HAP-1 (cell line): ENCODE measurements at regions not wholly inside any gene's neighbourhood (a gene's known extent, or its start where the extent isn't known, plus 50 kb on each side); places are given as distances from the start of the nearest gene placed in this dataset.
"Not testable (repeated sequence)": the region's sequence is repeated elsewhere in the genome, so short reads cannot be mapped to it uniquely, and the experiment has no call there.

ENCODE experiments used
- DNase-seq, 2 experiments: peaks; one replicate each; pipeline ENCODE4 v3.0.0-alpha.2; 2016 to 2020; ENCODE audit warnings: low spot score in 2 of 2
- H3K27me3 ChIP-seq: fragments of 250-450 bp; sonication (Bioruptor Pico); 2 replicates; pipeline ENCODE4 v1.5.1; 2020; ENCODE audit warnings: low read depth, mild to moderate bottlenecking, moderate library complexity
- H3K36me3 ChIP-seq: fragments of 250-450 bp; sonication (Bioruptor Pico); replicated peaks from 2 replicates; pipeline ENCODE4 v1.5.1; 2020; ENCODE audit warnings: mild to moderate bottlenecking
- H3K4me1 ChIP-seq: fragments of 250-450 bp; sonication (Bioruptor Pico); 2 replicates; pipeline ENCODE4 v1.5.1; 2020; ENCODE audit warnings: mild to moderate bottlenecking
- H3K4me3 ChIP-seq: fragments of 250-450 bp; sonication (Bioruptor Pico); 2 replicates; pipeline ENCODE4 v1.5.1; 2020; ENCODE audit warnings: mild to moderate bottlenecking, moderate library complexity
- H3K9me3 ChIP-seq: fragments of 250-450 bp; sonication (Bioruptor Pico); 2 replicates; pipeline ENCODE4 v1.5.1; 2020; ENCODE audit warnings: mild to moderate bottlenecking, moderate library complexity
- in situ Hi-C: fragments of 300-500 bp; cut with MboI; formaldehyde crosslinking; loops from 3 replicates; pipeline ENCODE4 v1.14.3; 2020; ENCODE audit warnings: low sequenced_read_pairs, inconsistent platforms, mixed read lengths

- no peak for DNase-seq
- Histone ChIP-seq H3K9me3 (no peaks in the 10 kb centered on the region), H3K4me3 (no peak overlapping the region), H3K36me3 (no peaks in the 10 kb centered on the region), H3K4me1 (no peaks in the 10 kb centered on the region), H3K27me3 (no peaks in the 10 kb centered on the region)
- in situ Hi-C loops, result no loop called here
Observed at GRCh38 chr2:239830121-239831000, 194.8 kb downstream of the NDUFA10 start.

- H3K36me3 ChIP-seq, result no peaks in the 10 kb centered on the region
- in situ Hi-C loops, result no loop called here
- no peak overlapping the region for H3K4me3 ChIP-seq
- no peak for DNase-seq
- no peaks in the 10 kb centered on the region for H3K4me1 ChIP-seq
- H3K27me3 ChIP-seq, result no peaks in the 10 kb centered on the region
- no peaks in the 10 kb centered on the region for H3K9me3 ChIP-seq
Observed at GRCh38 chr2:239829326-239829725, 195.8 kb downstream of the NDUFA10 start.

- in situ Hi-C loops, H3K4me3 ChIP-seq, DNase-seq, H3K27me3 ChIP-seq, H3K9me3 ChIP-seq, H3K36me3 ChIP-seq, H3K4me1 ChIP-seq: not testable (repeated sequence)
Observed at GRCh38 chr2:239828973-239829275, 196.2 kb downstream of the NDUFA10 start.

GRCh38 chr2:239828192-239828972 is 196.8 kb downstream of the NDUFA10 start:
- Histone ChIP-seq H3K36me3 (no peaks in the 10 kb centered on the region), H3K27me3 (no peaks in the 10 kb centered on the region), H3K4me1 (no peaks in the 10 kb centered on the region), H3K4me3 (no peak overlapping the region), H3K9me3 (no peaks in the 10 kb centered on the region)
- no peak for DNase-seq
- in situ Hi-C loops, result no loop called here

GRCh38 chr2:239827523-239827890 is 197.6 kb downstream of the NDUFA10 start:
- Histone ChIP-seq H3K4me3 (no peak overlapping the region), H3K4me1 (no peaks in the 10 kb centered on the region), H3K9me3 (no peaks in the 10 kb centered on the region), H3K36me3 (no peaks in the 10 kb centered on the region), H3K27me3 (no peaks in the 10 kb centered on the region)
- in situ Hi-C loops, result no loop called here
- DNase-seq, result no peak

GRCh38 chr2:239826786-239827522 is 198.2 kb downstream of the NDUFA10 start:
- Histone ChIP-seq H3K36me3 (no peaks in the 10 kb centered on the region), H3K27me3 (no peaks in the 10 kb centered on the region), H3K4me3 (no peak overlapping the region), H3K9me3 (no peaks in the 10 kb centered on the region), H3K4me1 (no peaks in the 10 kb centered on the region)
- in situ Hi-C loops, result no loop called here
- DNase-seq, result no peak

- no peak for DNase-seq
- no peaks in the 10 kb centered on the region for H3K27me3 ChIP-seq
- no peak overlapping the region for H3K4me3 ChIP-seq
- no peaks in the 10 kb centered on the region for H3K36me3 ChIP-seq
- H3K9me3 ChIP-seq, result no peaks in the 10 kb centered on the region
- H3K4me1 ChIP-seq, result no peaks in the 10 kb centered on the region
- in situ Hi-C loops, result no loop called here
Observed at GRCh38 chr2:239826376-239826775, 198.8 kb downstream of the NDUFA10 start.

- in situ Hi-C loops, result no loop called here
- no peaks in the 10 kb centered on the region for H3K9me3 ChIP-seq
- no peaks in the 10 kb centered on the region for H3K27me3 ChIP-seq
- DNase-seq, result no peak
- no peaks in the 10 kb centered on the region for H3K36me3 ChIP-seq
- H3K4me1 ChIP-seq, result no peaks in the 10 kb centered on the region
- no peak overlapping the region for H3K4me3 ChIP-seq
Observed at GRCh38 chr2:239825705-239825979, 199.5 kb downstream of the NDUFA10 start.

- DNase-seq, result no peak
- H3K36me3 ChIP-seq, result no peaks in the 10 kb centered on the region
- no peaks in the 10 kb centered on the region for H3K27me3 ChIP-seq
- no peak overlapping the region for H3K4me3 ChIP-seq
- H3K4me1 ChIP-seq, result no peaks in the 10 kb centered on the region
- in situ Hi-C loops, result no loop called here
- no peaks in the 10 kb centered on the region for H3K9me3 ChIP-seq
Observed at GRCh38 chr2:239824866-239825704, 200.1 kb downstream of the NDUFA10 start.

GRCh38 chr2:239824046-239824694 is 201.0 kb downstream of the NDUFA10 start:
- no peaks in the 10 kb centered on the region for H3K9me3 ChIP-seq
- H3K4me1 ChIP-seq, result no peaks in the 10 kb centered on the region
- H3K36me3 ChIP-seq, result no peaks in the 10 kb centered on the region
- peak in 1 of 2 experiments; percentile 22 for DNase-seq
- in situ Hi-C loops, result no loop called here
- no peak overlapping the region for H3K4me3 ChIP-seq
- no peaks in the 10 kb centered on the region for H3K27me3 ChIP-seq

GRCh38 chr2:239822146-239822831 is 202.9 kb downstream of the NDUFA10 start:
- Histone ChIP-seq H3K36me3 (no peaks in the 10 kb centered on the region), H3K27me3 (no peaks in the 10 kb centered on the region), H3K4me1 (no peaks in the 10 kb centered on the region), H3K4me3 (no peak overlapping the region), H3K9me3 (no peaks in the 10 kb centered on the region)
- in situ Hi-C loops, result no loop called here
- DNase-seq, result no peak

- Histone ChIP-seq H3K27me3 (no peaks in the 10 kb centered on the region), H3K4me3 (no peak overlapping the region), H3K9me3 (no peaks in the 10 kb centered on the region), H3K4me1 (no peaks in the 10 kb centered on the region), H3K36me3 (no peaks in the 10 kb centered on the region)
- in situ Hi-C loops, result no loop called here
- no peak for DNase-seq
Observed at GRCh38 chr2:239821694-239822075, 203.5 kb downstream of the NDUFA10 start.
